Stimulated activated CD8-positive, alpha-beta memory T cell treated with anti-CD3 and anti-CD28 coated beads, Interleukin-7, amount 100 ng/mL, for 1 hour (primary cell): ENCODE measurements at regions not wholly inside any gene's neighbourhood (a gene's known extent, or its start where the extent isn't known, plus 50 kb on each side); places are given as distances from the start of the nearest gene placed in this dataset.

Experiments used
- DNase-seq, 2 donors: peaks; one replicate each; pipeline ENCODE4 v3.0.0-alpha.2; 2020; ENCODE audit warnings: low read depth in 2 of 2

DNA sequence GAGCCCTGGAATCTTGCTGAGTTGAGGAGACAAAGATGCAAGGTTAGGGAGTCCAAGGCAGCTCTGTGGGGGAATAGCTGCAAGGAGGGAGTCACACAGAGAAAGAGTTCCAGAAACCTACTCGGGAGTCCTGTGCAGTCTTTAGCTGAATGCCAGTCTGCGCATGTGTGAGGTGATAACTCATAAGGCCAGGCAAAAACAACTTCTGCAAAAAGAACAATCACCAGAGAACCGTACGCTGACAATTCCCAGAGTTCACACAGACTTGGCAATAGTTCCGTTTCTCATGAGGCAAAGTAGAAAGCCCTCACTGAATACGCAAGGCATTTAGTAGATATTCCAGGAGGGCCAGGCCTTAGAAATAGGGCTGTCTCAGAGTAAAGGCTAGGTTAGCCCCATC lies 135.2 kb upstream of the TAB2 start:
- DNase-seq = no peak

DNA sequence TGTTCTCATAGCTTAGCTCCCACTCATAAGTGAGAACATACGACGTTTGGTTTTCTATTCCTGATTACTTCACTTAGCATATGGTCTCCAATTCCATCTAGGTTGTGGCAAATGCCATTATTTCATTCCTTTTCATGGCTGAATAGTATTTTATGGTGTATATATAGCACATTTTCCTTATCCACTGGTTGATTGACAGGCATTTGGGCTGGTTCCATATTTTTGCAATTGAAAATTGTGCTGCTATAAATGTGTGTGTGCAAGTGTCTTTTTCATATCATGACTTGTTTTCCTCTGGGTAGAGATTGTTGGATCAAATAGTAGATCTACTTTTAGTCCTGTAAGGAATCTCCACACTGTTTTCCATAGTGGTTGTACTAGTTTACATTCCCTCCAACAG lies 133.0 kb upstream of the TAB2 start:
- DNase-seq = no peak

DNA sequence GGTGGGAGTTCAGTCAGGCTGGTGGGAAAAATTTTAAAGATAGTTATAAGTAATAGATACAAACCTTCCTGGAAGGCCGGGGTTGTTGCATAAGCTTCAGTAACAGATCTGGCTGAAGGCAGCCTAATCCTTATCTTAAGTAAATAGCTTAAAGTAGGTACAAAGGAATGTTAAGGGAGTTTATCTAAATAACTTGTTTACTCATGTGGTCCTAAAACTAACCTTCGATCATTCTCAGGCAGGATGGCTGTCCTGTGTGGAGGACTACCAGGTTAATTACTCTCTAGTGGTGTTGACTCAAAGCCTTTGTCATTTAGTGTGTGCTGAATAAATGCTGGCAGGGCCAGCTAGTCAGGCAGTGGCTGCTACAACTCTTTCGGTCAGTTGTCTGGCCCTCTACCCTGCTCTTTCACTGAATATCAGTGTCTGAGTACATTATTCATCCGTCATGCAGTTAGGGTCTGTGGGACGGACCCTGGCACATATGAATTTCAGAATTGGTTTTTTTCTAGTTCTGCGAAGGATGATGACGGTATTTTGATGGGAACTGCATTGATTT lies 131.6 kb upstream of the TAB2 start:
- no peak for DNase-seq

DNA sequence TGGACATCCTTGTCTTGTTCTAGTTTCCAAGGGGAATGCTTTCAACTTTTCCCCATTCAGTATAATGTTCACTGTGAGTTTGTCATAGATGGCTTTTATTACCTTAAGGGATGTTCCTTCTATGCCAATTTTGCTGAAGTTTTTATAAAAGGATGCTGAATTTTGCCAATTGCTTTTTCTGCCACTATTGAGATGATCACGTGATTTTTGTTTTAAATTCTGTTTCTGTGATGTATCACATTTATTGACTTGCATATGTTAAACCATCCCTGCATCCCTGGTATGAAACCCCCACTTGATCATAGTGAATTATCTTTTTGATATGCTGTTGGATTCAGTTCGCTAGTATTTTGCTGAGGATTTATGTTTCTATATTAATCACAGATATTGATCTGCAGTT lies 130.6 kb upstream of the TAB2 start:
- DNase-seq = no peak

DNA sequence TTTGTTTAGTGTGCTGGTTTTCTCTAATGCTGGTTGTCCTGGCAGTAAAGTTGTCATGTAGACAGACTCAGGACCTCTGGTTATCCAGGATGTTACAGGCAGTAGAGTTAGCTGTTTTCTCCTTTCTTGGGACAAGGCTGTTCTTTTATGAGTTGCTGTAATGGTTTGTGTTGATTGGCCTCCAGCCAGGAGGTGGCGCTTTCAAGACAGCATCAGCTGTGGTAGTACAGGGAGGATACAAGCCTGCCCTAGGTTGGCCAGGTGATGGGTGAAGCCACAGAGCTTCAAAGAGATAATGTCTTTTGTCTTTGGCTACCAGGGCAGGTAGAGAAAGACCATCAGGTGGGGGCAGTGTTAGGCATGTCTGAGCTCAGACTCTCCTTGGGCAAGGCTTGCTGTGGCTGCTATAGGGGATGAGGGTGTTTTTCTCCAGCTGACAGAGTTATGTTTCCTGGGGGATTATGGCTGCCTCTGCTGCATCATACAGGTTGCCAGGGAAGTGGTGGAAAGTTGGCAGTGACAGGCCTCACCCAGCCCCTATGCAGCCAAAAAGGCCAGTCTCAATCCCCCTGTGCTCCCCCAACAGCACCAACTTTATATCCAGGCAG lies 127.2 kb upstream of the TAB2 start:
- no peak for DNase-seq

DNA sequence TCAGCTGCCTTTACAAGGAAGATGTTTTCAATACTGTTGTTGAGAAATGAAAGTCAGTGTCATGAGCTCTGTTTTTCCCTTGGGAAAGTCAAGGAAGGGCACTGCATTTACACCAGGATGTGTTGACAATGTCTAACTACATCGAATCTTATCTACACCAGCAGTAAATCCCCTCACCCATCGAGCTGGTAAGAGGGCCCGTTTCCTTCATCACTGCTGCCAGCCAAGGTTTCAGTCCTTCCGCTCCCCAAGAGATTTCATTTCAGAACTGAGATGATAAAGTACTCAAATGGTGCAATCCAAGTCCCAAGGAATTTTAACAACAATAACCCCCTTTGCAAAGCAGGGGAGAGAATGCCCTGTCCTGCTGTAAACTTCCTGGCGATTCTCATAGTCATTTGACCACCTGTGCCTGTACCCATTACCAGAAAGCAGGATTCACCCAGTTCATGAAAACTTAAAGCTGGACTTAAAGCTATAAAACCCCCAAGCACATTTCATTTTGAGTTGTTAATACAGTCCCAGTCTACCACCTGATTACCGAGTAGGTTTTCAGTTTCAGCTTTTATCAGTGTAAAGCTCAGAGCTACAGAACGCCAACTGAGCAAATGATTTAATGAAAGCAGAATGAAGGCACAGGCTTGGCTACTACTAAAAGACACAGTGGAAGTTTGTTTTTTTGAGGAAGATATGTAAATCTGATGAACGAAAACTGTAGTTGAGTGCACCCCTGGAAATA lies 122.5 kb upstream of the TAB2 start:
- no peak for DNase-seq

DNA sequence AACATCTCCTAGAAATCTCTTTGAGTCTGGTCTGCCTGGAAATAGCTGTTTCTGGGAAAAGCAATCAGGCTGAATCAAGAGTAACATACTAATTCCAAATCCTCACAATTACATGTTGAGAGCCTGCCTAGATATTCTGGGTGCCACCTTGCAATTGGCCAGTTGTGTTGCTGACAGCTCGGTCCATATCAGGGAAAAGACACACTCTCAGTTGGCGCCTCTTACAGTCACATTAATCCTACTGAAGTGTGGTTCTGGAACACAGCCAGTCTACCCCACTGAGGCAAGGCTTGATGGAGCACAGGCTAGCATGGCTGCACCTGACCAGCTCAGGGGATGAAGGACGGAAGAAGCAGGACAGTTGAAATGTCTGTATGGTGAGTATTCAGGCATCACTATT lies 121.4 kb upstream of the TAB2 start:
- no peak for DNase-seq

DNA sequence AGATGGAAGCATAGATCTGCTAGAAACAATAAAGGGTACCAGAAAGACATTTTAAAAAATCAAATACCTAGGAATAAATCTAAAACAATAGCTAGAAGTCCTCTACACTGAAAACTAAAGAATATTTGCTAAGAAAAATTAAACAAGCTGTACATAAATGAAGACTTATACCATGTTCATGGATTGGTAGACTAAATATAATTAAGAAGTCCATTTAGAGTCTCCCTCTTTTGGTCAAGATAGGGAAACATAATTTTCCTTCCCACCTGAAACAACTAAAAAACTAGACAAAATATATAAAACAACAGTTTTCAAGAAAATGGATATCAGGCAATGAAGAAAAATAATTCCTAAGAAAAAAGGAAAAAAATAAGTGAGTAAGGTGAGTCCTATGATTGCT lies 120.0 kb upstream of the TAB2 start:
- no peak for DNase-seq

DNA sequence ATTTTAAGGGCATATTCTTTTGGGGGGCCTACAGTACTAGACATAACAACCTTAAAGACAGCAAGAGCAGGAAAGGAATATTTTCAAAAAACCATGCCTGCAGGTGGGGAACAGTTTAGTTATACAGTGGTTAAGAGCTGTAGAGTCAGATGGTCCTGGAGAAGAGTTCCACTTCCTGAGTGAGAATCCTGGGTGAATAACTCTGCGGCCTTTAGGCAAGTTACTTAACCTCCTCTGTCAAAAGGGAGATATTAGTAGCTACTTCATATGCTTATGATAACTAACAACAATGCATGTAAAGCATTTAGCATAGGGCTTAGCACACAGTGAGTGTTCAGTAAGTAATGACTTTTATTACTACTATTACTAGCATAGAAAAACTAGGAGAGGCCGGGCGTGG lies 119.2 kb upstream of the TAB2 start:
- no peak for DNase-seq

DNA sequence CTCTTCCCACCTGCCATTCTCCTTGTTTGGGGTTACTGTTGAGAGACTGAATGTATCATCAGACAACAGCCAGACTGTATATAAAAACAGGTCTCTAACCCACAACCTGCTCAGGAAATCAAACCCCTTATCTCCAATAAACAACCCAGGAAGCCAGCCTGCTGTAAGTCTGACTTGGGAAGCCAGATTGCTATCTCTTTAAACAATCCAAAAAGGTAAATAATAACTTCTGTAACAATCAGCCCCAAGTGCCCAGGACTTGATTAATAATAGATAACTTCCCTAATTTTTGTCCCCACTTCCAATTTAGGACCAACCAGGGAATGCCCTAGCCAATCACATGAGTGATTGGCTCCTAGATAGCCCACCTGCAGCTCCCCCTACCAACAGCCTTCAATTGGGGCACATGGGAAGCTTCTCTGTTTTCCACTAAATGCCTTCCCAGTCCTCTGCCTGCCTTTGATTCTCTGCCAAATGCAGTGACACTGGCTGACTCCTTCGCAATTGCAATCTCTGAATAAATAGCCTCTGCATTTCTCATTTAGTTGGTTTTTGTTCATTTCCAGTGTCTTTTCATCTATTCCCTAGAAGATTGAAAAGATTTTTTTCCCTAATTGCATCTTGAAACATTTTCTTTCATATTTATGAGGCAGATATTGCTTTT lies 117.1 kb upstream of the TAB2 start:
- no peak for DNase-seq

DNA sequence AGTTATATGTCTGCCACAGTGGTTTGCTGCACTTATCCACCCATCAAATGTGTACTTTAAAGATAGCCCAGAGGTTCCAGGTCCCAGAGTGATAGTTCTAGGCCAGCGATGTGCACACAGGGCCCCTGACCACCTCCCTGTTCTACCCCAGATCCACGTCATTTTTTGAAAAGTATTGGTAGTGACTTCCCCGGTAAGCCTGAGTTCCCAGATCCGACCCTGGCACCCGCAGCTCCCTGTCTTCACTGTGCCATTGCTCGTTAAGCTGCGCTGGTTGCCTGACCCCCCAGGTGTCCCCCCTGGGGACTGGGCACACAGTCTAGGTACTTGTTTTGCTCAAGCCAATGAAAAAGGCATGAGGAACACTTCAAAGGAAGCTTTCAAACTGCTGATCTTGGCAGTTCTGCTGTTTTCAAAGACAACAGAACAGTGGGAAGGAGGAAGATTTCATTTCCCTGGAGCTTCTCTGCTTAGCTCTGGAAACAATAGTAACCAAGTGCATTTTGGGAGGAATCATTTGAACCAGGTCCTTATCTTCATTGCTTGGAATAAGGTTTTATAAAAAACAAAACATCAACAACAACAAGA lies 116.3 kb upstream of the TAB2 start:
- DNase-seq = no peak

DNA sequence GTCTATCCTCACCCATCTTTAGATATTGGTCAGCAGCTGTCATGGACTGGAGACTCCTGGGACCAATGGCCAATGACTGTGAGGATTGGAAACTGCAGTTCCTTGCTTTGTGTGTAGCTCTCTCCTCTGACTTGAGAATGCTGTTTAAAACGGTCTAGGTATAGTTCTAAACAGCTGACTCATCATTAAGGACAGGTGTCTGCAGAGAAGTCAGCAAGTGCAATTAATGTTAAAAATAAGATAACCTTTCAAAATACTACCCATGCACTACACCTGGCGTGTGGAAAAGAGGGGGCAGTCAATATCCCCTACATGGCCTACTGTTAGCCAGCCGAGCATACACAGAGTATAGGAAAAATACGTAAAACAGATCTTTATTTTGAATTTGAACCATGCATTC lies 115.4 kb upstream of the TAB2 start:
- DNase-seq = no peak

DNA sequence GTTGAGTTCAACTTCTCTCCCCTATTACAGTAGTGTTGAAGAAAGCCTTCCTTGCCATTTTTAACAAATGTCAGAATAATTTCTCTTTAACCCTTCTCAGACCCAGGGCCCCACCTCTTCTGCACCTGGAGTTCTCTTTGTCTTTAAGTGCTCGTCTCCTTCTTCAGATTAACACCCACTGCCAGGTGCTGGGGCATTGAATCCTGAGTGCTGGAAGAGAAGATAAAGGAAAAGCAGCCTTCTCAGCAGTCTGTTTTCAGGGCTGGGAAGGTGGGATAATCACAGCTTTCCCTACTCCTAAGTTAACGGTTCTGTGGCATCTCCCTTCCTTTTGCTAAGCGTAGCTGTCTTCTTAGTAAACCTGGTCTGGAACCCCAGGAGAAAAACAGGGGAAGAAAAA lies 114.6 kb upstream of the TAB2 start:
- DNase-seq = no peak

DNA sequence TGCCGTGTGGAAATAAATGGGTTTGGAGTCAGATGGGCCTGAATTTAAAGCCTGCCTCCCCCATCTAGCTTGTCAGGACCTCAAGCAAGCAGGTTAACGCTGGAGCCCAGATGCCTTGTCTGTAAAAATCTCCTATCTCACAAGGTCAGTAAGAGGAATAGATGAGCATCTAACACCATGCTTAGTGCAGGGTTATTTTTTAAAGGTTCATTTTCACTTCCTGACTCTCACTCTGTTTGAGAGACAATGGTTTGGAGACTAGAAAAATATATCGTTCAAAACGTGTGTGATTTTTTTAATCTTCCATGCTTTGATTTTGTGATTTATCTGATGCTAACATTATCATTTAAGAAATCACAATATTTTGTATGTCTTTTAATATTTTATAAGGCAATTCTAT lies 114.0 kb upstream of the TAB2 start:
- DNase-seq = no peak

DNA sequence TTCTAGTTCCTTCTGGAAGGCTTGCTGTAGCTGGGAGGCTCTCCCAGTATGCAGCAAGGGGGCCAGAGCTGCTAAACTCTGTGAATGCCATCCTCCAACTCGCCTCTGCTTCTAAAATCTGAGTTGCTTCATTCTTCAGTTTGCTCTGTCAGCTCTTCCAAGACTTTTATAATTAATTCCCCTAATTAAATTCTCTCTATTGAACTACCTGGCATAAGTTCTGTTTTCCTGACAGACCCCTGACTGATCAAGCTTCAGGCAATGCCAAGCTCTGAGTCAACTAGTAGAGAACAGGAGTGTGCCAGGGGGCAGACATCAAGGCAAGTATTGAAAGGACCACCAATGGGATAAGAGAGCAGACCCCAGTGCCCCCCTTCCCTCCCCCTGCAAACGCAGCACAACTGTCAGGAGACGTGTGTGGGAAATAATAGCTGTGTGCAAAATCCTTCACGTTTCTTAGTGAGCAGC lies 109.3 kb upstream of the TAB2 start:
- DNase-seq = no peak

DNA sequence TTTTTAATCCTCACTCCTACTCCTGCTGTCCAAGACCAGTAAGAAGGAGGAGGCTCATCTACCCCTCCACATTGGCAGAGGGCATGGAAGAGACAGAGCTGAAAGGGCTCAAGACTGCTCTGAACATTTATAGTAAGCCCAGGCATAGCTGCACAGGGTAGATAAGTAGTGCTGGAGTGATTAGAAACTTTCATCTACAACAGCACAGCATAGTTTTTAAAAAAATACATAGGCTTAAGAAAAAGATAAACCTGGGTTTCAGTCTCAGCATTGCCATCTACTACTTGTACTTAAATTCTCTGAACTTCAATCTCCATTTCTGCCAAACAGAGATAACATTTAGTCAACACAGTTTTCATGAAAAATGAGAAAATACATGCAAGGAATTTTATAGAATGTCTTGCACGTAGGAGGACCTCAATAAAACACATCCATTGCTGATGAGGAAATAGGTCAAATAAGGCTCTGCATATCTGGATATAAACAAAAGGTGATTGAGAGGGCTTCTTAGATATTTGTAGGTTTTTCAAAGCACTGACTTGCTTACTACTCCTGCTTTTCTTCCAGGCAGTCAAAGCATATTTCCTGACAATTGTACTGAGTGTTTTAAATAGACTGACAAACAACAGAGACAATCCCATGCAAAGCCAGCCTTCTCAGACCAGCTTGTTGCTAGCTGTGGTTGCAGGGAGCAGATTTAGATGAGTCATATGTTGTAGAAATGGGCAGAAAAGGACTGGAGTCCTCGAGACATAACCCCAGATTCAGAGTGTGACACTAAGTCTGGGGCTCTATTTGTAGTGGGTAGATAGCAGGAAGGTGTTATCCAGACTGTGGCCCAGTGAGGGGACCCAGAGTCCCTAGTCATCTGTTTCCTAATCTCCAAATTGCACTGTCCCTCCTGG lies 107.4 kb upstream of the TAB2 start:
- no peak for DNase-seq

DNA sequence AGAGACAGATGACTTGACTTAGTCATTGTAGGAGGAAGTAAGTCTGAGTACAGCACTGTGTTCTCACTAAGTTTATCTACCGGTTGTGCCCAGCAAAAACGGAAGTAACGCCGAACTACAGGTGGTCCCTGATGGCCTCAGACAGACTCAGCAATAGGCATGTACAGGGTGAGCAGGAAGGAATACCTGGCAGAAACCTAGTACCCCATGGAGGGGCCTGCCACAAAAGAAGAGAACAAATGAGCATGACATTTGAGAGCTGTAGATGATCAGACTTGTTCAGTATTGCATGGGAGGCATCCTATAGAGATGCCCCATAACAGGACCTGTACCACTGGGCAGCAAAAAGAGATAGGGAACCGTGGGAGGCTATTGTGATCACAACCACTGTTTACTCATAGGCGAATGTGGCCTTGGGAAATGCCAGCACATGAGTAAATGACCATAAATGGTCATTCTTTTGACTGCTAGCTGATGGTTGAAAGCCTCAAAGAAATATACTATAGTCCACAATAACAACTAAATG lies 106.4 kb upstream of the TAB2 start:
- no peak for DNase-seq

DNA sequence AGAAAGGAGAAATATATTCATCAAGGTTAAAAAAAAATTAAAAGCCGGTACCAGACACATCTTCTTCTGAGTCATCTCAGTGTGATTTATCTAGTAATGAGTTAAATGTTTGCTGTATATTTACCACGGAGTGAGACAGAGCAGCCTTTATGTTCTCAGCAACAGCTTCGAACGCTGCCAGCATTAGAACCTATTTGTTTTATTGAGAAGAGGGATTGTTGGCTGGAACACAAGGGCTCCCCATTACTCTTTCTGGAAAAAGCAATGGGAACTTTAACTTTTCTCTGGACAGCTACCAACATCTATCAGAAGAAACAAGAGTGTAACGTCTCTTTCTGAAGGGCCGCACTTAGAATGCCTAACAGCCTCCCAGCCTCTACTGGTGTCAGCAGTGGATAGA lies 105.3 kb upstream of the TAB2 start:
- no peak for DNase-seq

DNA sequence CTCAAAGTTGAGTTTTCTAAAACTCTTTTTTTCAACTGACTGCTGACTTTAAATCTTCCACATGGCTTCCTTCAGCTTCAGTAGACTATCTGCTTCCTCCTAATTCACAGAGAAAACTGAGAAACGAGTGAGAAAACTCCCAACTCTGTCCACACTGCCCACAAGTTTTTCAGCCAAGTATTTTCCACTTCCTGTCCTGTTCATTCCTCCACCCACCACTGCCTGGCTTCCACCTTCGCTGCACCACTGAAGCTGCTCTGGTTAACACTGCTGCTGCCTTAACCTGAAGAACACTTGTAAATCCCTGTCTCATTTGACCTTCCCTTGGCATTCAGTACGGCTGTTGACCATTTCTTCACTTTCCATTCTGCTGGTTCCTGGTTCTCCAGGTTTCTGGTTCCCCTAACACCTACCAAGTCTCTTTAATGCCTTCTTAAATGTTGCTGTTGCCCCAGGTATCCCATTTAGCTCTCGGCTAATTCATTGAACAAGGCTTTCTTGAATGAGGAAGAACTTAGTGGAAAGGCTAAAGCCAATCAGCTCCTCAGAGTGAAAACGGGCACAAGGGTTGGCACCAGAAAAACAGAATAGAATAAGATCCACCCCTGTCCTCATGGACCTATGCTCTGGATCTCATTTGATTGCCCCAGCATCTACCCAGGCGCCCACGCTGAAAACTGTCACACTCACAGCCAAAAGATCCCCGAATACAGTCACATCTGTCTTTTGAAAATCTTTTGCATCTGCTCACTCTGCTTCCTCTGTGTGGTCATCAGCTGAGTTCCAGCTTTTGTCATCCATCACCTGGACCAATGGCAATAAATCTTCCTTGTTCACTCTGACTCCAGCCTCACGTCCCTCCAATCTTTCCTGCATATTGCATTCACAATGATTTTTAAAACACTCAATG lies 104.4 kb upstream of the TAB2 start:
- DNase-seq = no peak

DNA sequence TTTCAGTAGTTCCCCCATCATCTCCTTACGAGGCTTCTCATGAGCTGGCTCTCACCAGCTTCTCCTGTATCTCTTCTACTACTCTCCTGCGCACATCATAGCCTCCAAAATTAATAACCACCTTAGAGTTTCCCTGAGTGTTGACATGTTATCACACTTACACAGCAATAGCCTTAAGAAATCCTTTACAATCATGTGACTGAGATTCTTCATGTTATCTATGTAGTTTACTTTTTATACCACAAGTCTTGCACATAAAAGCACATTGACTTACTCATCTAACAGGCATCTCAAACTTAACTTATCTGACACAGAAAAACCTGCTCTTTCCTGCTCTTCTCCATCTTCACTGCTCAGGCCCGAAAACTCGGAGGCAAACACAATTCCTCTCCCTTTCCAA lies 103.7 kb upstream of the TAB2 start:
- no peak for DNase-seq
